ENCODE measurements at regions not wholly inside any gene's neighbourhood (a gene's known extent, or its start where the extent isn't known, plus 50 kb on each side); places are given as distances from the start of the nearest gene placed in this dataset.

- TF ChIP-seq POLR2A (IDR thresholded peaks at IDR 0.05; ENCODE audit: low read length) (no peak), GATA1 (IDR thresholded peaks at IDR 0.05; ENCODE audit: low read depth, low read length) (no peak)
- DNase-seq, result no peak
Measured at GRCh38 chr13:26966701-26967080, 204.9 kb downstream of the USP12 start.

- no peak for DNase-seq
- TF ChIP-seq POLR2A (IDR thresholded peaks at IDR 0.05; ENCODE audit: low read length), result no peak
Measured at GRCh38 chr13:26965952-26966700, 205.5 kb downstream of the USP12 start.

GRCh38 chr13:26964278-26965250, 204.0 kb upstream of the GPR12 start:
- DNase-seq, result no peak
- TF ChIP-seq POLR2A (IDR thresholded peaks at IDR 0.05; ENCODE audit: low read length) (no peak), GATA1 (IDR thresholded peaks at IDR 0.05; ENCODE audit: low read depth, low read length) (no peak)

GRCh38 chr13:26962671-26963070, 202.1 kb upstream of the GPR12 start:
- TF ChIP-seq GATA1 (IDR thresholded peaks at IDR 0.05; ENCODE audit: low read depth, low read length), result no peak
- no peak for TF ChIP-seq POLR2A (IDR thresholded peaks at IDR 0.05; ENCODE audit: low read length)
- no peak for DNase-seq

- TF ChIP-seq POLR2A (IDR thresholded peaks at IDR 0.05; ENCODE audit: low read length), result no peak
- no peak for TF ChIP-seq GATA1 (IDR thresholded peaks at IDR 0.05; ENCODE audit: low read depth, low read length)
- DNase-seq, result peak; percentile 34 to 44
Measured at GRCh38 chr13:26961890-26962615, 201.5 kb upstream of the GPR12 start.

- no peak for DNase-seq
- TF ChIP-seq POLR2A (IDR thresholded peaks at IDR 0.05; ENCODE audit: low read length), result no peak
- TF ChIP-seq GATA1 (IDR thresholded peaks at IDR 0.05; ENCODE audit: low read depth, low read length), result no peak
Measured at GRCh38 chr13:26957182-26957581, 196.6 kb upstream of the GPR12 start.

GRCh38 chr13:26956522-26957142, 196.0 kb upstream of the GPR12 start:
- TF ChIP-seq GATA1 (IDR thresholded peaks at IDR 0.05; ENCODE audit: low read depth, low read length) (no peak), POLR2A (IDR thresholded peaks at IDR 0.05; ENCODE audit: low read length) (no peak)
- DNase-seq, result no peak

- no peak for DNase-seq
- no peak for TF ChIP-seq POLR2A (IDR thresholded peaks at IDR 0.05; ENCODE audit: low read length)
- TF ChIP-seq GATA1 (IDR thresholded peaks at IDR 0.05; ENCODE audit: low read depth, low read length), result no peak
Measured at GRCh38 chr13:26954976-26955375, 194.4 kb upstream of the GPR12 start.

GRCh38 chr13:26953291-26953690, 192.7 kb upstream of the GPR12 start:
- no peak for TF ChIP-seq POLR2A (IDR thresholded peaks at IDR 0.05; ENCODE audit: low read length)
- TF ChIP-seq GATA1 (IDR thresholded peaks at IDR 0.05; ENCODE audit: low read depth, low read length), result no peak
- no peak for DNase-seq

- TF ChIP-seq GATA1 (IDR thresholded peaks at IDR 0.05; ENCODE audit: low read depth, low read length), result no peak
- TF ChIP-seq POLR2A (IDR thresholded peaks at IDR 0.05; ENCODE audit: low read length), result no peak
- no peak for DNase-seq
Measured at GRCh38 chr13:26952551-26953143, 192.1 kb upstream of the GPR12 start.

- no peak for DNase-seq
- no peak for TF ChIP-seq POLR2A (IDR thresholded peaks at IDR 0.05; ENCODE audit: low read length)
- TF ChIP-seq GATA1 (IDR thresholded peaks at IDR 0.05; ENCODE audit: low read depth, low read length), result no peak
Measured at GRCh38 chr13:26951581-26952177, 191.1 kb upstream of the GPR12 start.

GRCh38 chr13:26950968-26951367, 190.4 kb upstream of the GPR12 start:
- DNase-seq, result no peak
- no peak for TF ChIP-seq POLR2A (IDR thresholded peaks at IDR 0.05; ENCODE audit: low read length)
- no peak for TF ChIP-seq GATA1 (IDR thresholded peaks at IDR 0.05; ENCODE audit: low read depth, low read length)

- no peak for DNase-seq
- TF ChIP-seq POLR2A (IDR thresholded peaks at IDR 0.05; ENCODE audit: low read length) (no peak), GATA1 (IDR thresholded peaks at IDR 0.05; ENCODE audit: low read depth, low read length) (no peak)
Measured at GRCh38 chr13:26950546-26950945, 190.0 kb upstream of the GPR12 start.

Data from erythroblast (primary cell).